ENCODE measurements at regions not wholly inside any gene's neighbourhood (a gene's known extent, or its start where the extent isn't known, plus 50 kb on each side); places are given as distances from the start of the nearest gene placed in this dataset.
"Not testable (repeated sequence)": the region's sequence is repeated elsewhere in the genome, so short reads cannot be mapped to it uniquely, and the experiment has no call there.

DNA sequence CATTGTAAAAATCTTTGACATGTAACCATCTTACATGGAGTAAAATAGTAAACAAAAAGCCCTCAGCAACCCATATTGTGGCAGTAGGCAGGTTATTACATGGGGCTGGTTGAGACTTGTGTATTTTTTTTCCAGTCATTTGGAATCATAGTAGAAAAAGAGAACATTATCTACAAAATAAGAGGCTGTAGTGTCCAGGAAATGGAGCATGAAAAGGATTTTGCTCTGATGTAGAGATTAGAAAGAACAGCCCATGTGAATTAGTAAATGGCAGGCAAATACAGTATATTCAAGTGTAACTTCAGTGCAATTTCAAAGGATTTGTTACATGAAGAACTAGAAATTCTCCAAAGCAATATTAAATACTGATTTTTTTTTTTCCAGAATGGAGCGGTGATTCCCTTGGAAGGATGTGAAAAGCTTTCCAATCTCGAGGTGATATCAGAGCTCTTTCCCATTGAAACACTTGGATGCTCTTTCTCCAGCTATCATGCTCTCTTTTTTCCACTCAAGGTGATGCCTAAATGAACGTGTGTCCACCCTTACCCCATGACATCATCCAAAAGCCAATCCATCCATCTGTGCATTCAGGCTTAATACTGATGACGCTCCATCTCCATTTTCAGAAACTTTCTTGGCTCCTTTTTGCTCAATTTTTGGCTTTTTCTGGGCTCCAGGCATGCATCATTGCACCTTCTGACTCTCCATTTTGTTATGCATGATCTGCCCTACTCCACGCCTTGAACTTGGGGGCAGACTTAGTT, 1034.7 kb downstream of the TYW1 start:
- no peak for DNase-seq

- DNase-seq = no peak
Measured at GRCh38 chr7:68038621-68039314, 1042.1 kb downstream of the TYW1 start.

GRCh38 chr7:68041554-68041953, 1044.9 kb downstream of the TYW1 start:
- no peak for DNase-seq

- no peak for DNase-seq
Measured at GRCh38 chr7:68043546-68043945, 1046.9 kb downstream of the TYW1 start.

GRCh38 chr7:68050627-68051026, 1054.0 kb downstream of the TYW1 start:
- no peak for DNase-seq

DNA sequence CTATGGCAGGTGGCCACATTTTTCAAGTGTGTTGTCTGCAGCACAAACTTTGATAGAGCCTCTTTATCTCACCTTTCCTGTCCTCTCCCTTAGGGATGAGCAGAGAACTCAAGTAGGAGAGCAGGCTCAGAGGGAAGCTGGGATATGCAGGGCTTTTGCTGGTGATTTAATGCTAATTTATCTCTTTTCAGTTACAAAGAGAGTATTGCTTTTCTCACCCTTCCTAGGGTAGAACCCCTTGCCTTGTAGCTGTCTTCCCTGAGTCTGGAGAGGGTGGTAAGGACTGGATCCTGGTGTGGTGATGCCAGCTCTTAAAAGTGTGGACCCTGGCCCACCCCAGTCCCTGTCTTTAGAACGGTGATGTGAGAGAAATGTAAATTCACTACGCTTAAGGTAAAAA, 1061.4 kb downstream of the TYW1 start:
- no peak for DNase-seq

DNA sequence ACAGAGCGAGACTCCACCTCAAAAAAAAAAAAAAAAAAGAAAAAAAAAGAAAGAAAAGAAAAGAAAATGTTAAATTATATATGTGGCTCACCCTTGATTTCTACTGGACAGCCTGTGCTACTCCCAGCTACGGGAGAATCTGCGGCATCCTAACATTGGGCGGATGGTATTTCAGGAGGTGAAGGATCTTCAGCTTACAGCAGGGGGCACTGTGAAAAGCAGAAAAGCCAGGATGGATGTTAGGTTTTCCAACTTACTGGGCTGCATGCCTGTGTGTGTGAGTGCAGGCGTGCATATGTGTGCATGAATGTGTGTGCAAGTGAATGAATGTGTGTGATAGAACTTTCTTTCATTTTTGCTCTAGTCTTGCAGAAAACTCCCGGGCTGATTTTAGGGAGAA, 1066.5 kb downstream of the TYW1 start:
- DNase-seq = peak; percentile 57

- no peak for DNase-seq
Measured at GRCh38 chr7:68065581-68065980, 1068.9 kb downstream of the TYW1 start.

DNA sequence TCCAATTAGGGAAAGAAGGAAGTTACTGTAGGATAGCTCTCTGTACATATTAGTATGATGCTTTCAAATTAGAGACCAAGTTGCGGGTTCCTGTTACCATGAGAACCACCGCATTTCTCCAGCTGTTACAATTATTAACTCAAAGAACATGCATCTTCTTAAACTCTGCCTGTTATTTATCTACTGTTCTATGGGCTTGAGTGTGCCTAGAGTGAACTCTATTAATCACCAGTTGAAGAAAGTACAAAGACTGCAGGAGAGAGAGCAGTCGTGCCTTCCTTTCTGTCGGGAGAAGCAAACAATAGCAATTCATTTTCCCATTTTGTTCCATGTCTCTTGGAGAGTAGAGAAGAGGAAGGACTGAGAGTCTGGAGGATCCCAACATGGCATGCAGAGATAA, 1071.2 kb downstream of the TYW1 start:
- DNase-seq = no peak

- DNase-seq = no peak
Measured at GRCh38 chr7:68070992-68071391, 1074.4 kb downstream of the TYW1 start.

- DNase-seq = no peak
Measured at GRCh38 chr7:68073701-68074100, 1077.1 kb downstream of the TYW1 start.

GRCh38 chr7:68074242-68074641, 1077.6 kb downstream of the TYW1 start:
- DNase-seq = no peak

DNA sequence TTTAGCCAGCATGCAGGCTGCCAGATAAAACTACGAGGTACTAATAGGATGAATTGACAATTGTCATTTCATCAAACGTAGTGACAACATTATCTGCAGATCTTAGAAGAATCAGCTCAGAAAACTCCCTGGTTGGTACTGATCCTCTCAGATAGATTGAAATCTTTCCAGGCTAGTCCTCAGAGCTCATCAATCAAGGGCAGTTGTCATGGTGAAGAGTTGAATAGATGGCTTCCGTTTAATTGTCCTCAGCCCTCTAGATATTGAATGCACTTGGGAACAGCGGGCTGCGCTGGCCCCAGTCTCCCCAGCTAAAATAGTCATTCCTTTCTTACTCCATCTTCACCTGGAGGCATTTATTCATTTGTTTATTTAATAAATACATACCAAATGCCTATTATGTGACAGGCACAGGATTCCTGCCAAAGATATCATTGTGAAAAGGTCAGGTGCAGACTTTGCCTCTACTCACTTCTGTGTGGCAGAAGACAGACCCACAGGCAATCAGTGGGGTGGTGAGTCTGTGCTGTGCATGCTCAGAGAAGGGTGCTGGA, 1081.6 kb downstream of the TYW1 start:
- DNase-seq = no peak

- not testable (repeated sequence) for DNase-seq
Measured at GRCh38 chr7:68082066-68082960, 1085.7 kb downstream of the TYW1 start.

DNA sequence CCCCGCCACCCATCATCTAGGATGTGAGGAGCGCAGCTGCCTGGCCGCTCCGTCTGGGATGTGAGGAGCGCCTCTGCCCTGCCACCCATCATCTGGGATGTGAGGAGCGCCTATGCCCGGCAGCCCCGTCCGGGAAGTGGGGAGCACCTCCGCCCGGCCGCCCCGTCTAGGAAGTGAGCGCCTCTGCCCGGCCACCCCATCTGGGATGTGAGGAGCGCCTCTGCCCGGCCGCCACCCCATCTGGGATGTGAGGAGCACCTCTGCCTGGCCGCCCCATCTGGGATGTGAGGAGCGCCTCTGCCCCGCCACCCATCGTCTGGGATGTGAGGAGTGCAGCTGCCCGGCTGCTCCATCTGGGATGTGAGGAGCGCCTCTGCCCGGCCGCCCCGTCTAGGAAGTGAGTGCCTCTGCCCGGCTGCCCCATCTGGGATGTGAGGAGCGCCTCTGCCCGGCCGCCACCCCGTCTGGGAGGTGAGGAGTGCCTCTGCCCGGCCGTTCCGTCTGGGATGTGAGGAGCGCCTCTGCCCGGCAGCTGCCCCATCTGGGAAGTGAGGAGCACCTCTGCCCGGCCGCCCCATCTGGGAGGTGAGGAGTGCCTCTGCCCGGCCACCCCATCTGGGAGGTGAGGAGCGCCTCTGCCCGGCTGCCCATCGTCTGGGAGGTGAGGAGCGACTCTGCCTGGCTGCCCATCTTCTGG, 1086.5 kb downstream of the TYW1 start:
- DNase-seq = not testable (repeated sequence)

DNA sequence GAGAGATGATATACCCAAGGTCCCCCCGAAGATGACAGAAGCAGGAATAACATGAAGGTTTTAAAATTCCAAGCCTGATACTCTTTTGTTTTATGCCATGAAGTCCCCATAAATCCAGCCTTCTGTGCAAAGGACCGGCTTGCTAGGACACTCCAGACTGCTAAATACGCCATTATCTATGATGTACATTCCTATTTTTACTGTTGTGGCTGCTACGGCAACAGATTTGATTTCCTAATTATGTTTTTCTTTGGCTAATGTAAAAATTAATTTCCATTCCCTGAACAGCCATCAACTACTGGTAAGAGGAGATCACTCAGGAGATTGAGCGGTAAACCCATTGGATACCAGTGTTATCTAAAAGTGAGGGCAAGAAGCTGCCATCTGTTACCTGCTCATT, 1090.8 kb downstream of the TYW1 start:
- DNase-seq = no peak

DNA sequence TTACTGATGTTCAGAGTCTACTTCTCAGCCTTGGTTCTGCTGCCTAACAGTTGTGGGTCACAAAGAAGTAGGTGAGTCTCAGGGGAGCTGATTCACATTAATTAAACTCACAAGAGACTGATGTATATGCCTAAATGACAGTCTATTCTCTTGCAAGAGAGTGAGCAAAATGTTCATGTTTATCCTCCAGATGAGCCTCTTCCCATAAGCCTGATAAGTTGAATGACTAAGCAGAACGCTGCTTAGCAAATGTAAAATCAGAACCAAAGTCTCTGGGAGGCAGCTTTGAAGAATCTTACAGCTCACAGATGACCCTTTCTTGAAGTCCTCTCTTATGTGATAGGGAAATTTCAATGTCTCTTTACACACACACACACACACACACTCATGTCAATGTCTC, 1092.2 kb downstream of the TYW1 start:
- no peak for DNase-seq

DNA sequence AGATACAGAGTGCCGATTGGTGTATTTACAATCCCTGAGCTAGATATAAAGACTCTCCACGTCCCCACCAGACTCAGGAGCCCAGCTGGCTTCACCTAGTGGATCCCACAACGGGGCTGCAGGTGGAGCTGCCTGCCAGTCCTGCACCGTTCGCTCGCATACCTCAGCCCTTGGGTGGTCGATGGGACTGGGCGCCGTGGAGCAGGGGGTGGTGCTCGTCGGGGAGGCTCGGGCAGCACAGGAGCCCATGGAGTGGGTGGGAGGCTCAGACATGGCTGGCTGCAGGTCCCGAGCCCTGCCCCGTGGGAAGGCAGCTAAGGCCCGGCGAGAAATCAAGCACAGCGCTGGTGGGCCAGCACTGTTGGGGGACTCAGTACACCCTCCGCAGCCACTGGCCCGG, 1093.6 kb downstream of the TYW1 start:
- not testable (repeated sequence) for DNase-seq

DNA sequence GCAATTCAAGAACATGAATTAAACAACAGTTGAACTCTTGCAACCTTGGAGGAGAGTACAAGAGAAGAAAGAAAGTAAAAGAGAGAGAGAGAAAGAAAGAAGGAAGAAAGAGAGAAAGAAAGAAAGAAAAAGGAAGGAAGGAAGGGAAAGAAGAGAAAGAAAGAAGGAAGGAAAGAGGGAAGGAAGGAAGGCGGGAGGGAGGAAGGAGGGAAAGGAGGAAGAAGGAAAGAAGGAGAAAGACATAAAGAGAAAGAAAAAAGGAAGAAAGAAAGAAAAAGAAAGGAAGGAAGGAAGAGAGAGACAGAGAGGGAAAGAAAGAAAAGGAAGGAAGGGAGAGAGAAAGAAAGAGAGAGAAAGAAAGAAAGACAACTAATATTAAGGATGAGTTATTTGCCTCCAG, 1106.7 kb downstream of the TYW1 start:
- DNase-seq = no peak

DNA sequence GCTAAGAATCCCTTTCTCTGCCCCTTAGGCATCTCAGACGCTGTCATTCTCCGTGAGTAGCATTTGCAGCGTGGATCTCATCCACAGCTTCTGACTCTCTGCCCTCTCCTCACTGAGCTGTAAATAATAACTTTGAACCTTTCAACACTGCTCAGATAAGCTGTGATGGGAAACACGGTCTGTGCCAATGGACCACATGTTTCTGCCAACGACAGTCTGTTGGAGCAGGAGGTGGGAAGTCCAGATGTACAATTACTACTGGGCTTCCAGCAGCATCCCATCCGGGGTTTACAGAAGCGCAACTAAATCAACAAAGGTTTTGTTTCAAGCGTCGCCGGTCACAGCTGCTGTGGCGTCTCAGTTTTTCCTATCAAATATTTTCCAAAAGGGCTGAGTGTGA, 1110.6 kb downstream of the TYW1 start:
- DNase-seq = no peak

GRCh38 chr7:68107968-68108367, 1111.3 kb downstream of the TYW1 start:
- no peak for DNase-seq

DNA sequence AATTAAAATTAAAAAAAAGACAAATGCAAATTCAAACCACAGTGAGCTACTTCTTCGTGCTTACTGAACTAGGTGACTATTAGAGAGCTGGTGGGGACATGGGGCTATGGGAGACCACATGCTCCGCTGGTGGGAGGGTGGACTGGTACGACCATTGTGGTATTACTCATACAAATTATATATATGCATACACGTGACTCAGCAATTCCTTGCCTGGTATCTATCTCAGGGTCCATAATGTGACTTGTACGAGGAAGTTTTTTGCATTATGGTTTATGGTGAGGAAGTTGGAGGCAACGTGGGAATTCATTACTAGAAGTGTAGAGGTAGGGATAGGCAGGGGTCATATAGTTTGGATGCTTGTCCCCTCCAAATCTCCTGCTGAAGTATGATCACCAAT, 1112.7 kb downstream of the TYW1 start:
- no peak for DNase-seq

- no peak for DNase-seq
Measured at GRCh38 chr7:68119411-68119810, 1122.8 kb downstream of the TYW1 start.

Measured in islet precursor cell (in vitro differentiated cells).